ENCODE measurements at regions not wholly inside any gene's neighbourhood (a gene's known extent, or its start where the extent isn't known, plus 50 kb on each side); places are given as distances from the start of the nearest gene placed in this dataset.
"Not testable (repeated sequence)": the region's sequence is repeated elsewhere in the genome, so short reads cannot be mapped to it uniquely, and the experiment has no call there.

DNA sequence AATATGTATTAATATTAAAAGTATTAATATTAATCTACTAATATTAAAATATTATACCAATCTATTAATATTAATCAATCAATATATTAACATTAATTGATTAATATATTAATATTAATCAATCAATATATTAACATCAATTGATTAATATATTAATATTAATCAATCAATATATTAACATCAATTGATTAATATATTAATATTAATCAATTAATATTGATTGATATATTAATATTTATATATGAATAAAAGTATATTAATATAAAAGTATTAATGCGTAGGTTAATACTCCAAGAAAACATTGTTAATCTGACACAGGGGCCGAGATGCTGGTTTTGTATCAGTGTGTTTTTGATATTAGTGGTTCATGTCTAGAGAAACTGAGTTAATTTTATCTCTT is 1430.1 kb upstream of the SEL1L start:
- H3K27ac Mint-ChIP-seq (ENCODE audit: low read depth, unreplicated experiment), result no peak overlapping the region
- no TSS peak for BruUV-seq (replicated peaks)
- H3K4me3 Mint-ChIP-seq (ENCODE audit: unreplicated experiment), result no peak overlapping the region
- CTCF ChIA-PET, result no interaction called here
- no peaks in the 10 kb centered on the region for H3K9me3 Mint-ChIP-seq (ENCODE audit: unreplicated experiment)
- POLR2A ChIA-PET, result no interaction called here
- no peaks in the 10 kb centered on the region for H3K4me1 Mint-ChIP-seq (ENCODE audit: insufficient read depth, unreplicated experiment)
- DNase-seq (ENCODE audit: unreplicated experiment), result no peak
- no peaks in the 10 kb centered on the region for H3K36me3 Mint-ChIP-seq (ENCODE audit: insufficient read depth, unreplicated experiment)
- no peaks in the 10 kb centered on the region for H3K27me3 Mint-ChIP-seq (ENCODE audit: insufficient read depth, unreplicated experiment)
- intact Hi-C loops (cut with micrococcal nuclease), result no loop called here
- TF ChIP-seq, protein P1, sequence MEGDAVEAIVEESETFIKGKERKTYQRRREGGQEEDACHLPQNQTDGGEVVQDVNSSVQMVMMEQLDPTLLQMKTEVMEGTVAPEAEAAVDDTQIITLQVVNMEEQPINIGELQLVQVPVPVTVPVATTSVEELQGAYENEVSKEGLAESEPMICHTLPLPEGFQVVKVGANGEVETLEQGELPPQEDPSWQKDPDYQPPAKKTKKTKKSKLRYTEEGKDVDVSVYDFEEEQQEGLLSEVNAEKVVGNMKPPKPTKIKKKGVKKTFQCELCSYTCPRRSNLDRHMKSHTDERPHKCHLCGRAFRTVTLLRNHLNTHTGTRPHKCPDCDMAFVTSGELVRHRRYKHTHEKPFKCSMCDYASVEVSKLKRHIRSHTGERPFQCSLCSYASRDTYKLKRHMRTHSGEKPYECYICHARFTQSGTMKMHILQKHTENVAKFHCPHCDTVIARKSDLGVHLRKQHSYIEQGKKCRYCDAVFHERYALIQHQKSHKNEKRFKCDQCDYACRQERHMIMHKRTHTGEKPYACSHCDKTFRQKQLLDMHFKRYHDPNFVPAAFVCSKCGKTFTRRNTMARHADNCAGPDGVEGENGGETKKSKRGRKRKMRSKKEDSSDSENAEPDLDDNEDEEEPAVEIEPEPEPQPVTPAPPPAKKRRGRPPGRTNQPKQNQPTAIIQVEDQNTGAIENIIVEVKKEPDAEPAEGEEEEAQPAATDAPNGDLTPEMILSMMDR (IDR thresholded peaks at IDR 0.05; ENCODE audit: unreplicated experiment), result no peak

DNA sequence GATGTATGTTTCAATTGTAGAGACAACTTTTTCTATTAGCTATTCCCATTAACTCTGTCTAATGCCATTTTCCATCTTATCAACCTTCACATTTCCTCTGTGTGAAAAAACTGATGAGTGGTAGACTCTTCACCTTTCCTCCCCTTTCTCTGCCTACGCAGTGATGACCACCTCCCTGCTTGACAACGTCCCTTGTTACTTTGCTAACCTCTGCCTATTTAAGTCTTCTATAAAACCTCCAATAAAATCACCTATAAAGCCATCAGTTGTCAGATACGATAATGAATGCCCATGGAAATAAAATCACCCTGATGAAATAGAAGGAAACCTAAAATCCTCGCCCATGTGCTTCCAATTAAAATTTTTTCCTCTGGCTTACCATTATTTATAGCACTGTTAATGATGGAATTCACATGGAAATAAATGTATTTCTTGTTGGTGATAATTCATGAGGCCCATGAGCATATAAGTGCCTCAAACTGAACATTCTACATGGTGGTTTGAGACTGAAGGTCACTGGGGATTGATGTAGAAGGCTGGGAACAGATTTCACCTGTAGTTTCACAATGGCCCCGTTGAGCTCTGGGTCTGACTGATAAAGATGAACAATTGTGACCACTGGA is 1454.0 kb upstream of the SEL1L start:
- no peak overlapping the region for H3K4me3 Mint-ChIP-seq (ENCODE audit: unreplicated experiment)
- TF ChIP-seq, protein P1 (IDR thresholded peaks at IDR 0.05; ENCODE audit: unreplicated experiment), result no peak
- H3K36me3 Mint-ChIP-seq (ENCODE audit: insufficient read depth, unreplicated experiment), result no peaks in the 10 kb centered on the region
- H3K27ac Mint-ChIP-seq (ENCODE audit: low read depth, unreplicated experiment), result no peak overlapping the region
- H3K9me3 Mint-ChIP-seq (ENCODE audit: unreplicated experiment), result peaks cover 5% of the 10 kb centered on the region
- ChIA-PET CTCF (no interaction called here), POLR2A (no interaction called here)
- no peak for DNase-seq (ENCODE audit: unreplicated experiment)
- H3K4me1 Mint-ChIP-seq (ENCODE audit: insufficient read depth, unreplicated experiment), result peaks cover 6% of the 10 kb centered on the region
- intact Hi-C loops (cut with micrococcal nuclease), result no loop called here
- BruUV-seq (replicated peaks), result no TSS peak
- no peaks in the 10 kb centered on the region for H3K27me3 Mint-ChIP-seq (ENCODE audit: insufficient read depth, unreplicated experiment)

DNA sequence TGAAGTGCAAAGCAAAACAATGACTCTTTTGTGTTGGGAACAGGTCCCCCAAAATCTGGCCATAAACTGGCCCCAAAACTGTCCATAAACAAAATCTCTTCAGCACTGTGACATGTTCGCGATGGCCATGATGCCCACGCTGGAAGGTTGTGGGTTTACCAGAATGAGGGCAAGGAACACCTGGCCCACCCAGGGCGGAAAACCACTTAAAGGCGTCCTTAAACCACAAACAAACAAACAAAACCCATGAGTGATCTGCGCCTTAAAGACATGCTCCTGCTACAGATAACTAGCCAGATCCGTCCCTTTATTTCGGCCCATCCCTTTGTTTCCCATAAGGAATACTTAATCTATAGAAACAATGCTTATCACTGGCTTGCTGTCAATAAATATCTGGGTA is 1460.9 kb upstream of the SEL1L start:
- BruUV-seq (replicated peaks); DNase-seq (ENCODE audit: unreplicated experiment); H3K4me3 Mint-ChIP-seq (ENCODE audit: unreplicated experiment); H3K4me1 Mint-ChIP-seq (ENCODE audit: insufficient read depth, unreplicated experiment); H3K9me3 Mint-ChIP-seq (ENCODE audit: unreplicated experiment); H3K36me3 Mint-ChIP-seq (ENCODE audit: insufficient read depth, unreplicated experiment); H3K27ac Mint-ChIP-seq (ENCODE audit: low read depth, unreplicated experiment); H3K27me3 Mint-ChIP-seq (ENCODE audit: insufficient read depth, unreplicated experiment); intact Hi-C loops (cut with micrococcal nuclease); CTCF ChIA-PET: not testable (repeated sequence)
- POLR2A ChIA-PET, result interaction anchor here (0.7 kb wide), 1 partner anchor 801 kb away, joined by 3 read pairs; no protein-coding TSS in a partner anchor

DNA sequence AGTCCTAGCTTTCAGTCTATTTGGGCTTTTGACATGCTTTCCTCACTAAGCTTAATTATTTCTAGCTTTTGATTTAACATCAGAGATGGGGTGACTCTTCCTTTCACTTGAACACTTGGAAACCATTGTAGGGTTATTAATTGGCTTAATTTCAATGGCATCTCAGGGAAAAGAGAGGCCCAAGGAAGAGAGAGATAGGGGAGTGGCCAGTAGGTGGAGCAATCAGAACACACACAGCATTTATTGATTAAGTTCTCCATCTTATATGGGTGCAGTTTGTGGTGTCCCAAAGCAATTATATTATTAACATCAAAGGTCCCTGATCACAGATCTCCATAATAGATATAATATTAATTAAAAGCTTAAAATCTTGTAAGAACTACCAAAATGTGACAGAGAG is 1466.1 kb upstream of the SEL1L start:
- Mint-ChIP-seq H3K4me1 (ENCODE audit: insufficient read depth, unreplicated experiment) (no peaks in the 10 kb centered on the region), H3K36me3 (ENCODE audit: insufficient read depth, unreplicated experiment) (no peaks in the 10 kb centered on the region), H3K9me3 (ENCODE audit: unreplicated experiment) (no peaks in the 10 kb centered on the region), H3K27ac (ENCODE audit: low read depth, unreplicated experiment) (no peak overlapping the region), H3K27me3 (ENCODE audit: insufficient read depth, unreplicated experiment) (no peaks in the 10 kb centered on the region), H3K4me3 (ENCODE audit: unreplicated experiment) (no peak overlapping the region)
- TF ChIP-seq, protein P1 (IDR thresholded peaks at IDR 0.05; ENCODE audit: unreplicated experiment), result peak; percentile 34
- peak; percentile 41 for DNase-seq (ENCODE audit: unreplicated experiment)
- ChIA-PET POLR2A (interaction anchor here (0.5 kb wide), 1 partner anchor 148 kb away, joined by 3 read pairs; no protein-coding TSS in a partner anchor), CTCF (interaction anchor here (0.6 to 2.0 kb wide), 16 partner anchors 8 to 1425 kb away, joined by 3 to 14 read pairs (median 4); no protein-coding TSS in a partner anchor)
- intact Hi-C loops (cut with micrococcal nuclease), result no loop called here
- BruUV-seq (replicated peaks), result no TSS peak
